Stomach smooth muscle (tissue), 2 donors: ENCODE measurements at regions not wholly inside any gene's neighbourhood (a gene's known extent, or its start where the extent isn't known, plus 50 kb on each side); places are given as distances from the start of the nearest gene placed in this dataset.

Source experiments
- H3K27ac ChIP-seq: one replicate; pipeline ENCODE4 v1.7.0; 2013; ENCODE audit warnings: mild to moderate bottlenecking, low read length, inconsistent platforms
- H3K27me3 ChIP-seq, 2 donors: one replicate each; pipeline ENCODE4 v1.7.0; 2013; ENCODE audit warnings: low read length in 2 of 2; ENCODE audit not compliant: insufficient read depth in 2 of 2, control insufficient read depth in 1 of 2
- H3K36me3 ChIP-seq, 2 donors: one replicate each; pipeline ENCODE4 v1.7.0; 2013; ENCODE audit warnings: low read length in 2 of 2; ENCODE audit not compliant: control insufficient read depth in 2 of 2, insufficient read depth in 2 of 2
- H3K4me1 ChIP-seq: one replicate; pipeline ENCODE4 v1.7.0; 2013; ENCODE audit warnings: low read length; ENCODE audit not compliant: control insufficient read depth, insufficient read depth
- H3K4me3 ChIP-seq, 2 donors: one replicate each; pipeline ENCODE4 v1.7.0; 2013; ENCODE audit warnings: low read length in 2 of 2
- H3K9ac ChIP-seq, 2 donors: one replicate each; pipeline ENCODE4 v1.7.0; 2013; ENCODE audit warnings: low read length in 2 of 2, mild to moderate bottlenecking in 1 of 2
- H3K9me3 ChIP-seq, 2 donors: one replicate each; pipeline ENCODE4 v1.7.0; 2013; ENCODE audit warnings: low read length in 2 of 2; ENCODE audit not compliant: control insufficient read depth in 2 of 2
- donor health status: healthy.
- donor health status: Pancreatic carcinoma.

DNA sequence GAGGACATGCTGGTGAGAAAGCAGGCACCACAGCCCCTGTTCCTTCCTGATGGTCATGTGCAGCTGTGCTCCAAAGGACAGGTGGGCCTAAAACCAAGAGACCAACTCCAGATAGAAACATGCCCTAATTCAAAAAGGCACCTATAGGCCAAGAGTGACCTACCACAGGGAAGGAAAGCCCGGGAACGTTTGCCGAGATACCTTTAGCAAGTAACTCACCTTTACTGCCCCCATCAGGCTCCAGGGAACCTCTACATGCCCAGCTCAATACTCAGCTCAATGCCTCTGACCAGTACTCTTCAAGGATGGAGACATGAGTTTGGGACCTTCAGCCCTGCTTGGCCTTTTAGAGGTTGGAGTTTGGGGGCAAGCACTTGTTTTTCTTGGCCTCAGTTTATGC is 172.8 kb upstream of the FSTL4 start:
- H3K36me3 ChIP-seq = no peaks in the 10 kb centered on the region
- H3K9me3 ChIP-seq = no peaks in the 10 kb centered on the region
- H3K4me3 ChIP-seq = no peak overlapping the region

DNA sequence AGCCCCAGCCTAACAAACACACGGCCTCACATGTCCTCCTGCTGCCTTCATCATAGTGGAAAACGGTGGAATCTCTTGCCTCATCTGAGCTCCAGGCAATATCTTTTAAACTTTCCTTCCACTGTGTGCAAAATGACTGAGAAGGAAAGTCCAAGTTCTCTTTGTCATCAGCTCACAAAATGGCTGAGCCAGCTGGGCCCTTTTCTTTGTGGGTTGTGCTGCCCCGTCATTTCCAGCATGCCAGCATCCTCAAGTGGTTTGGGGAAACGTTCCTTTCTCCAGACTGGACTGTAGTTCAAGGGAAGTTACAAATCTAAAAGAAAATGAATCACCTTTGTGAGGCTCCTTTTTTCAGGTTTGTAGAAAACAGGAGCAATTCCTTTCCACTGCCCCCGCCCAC is 171.1 kb upstream of the FSTL4 start:
- Histone ChIP-seq H3K9ac (no peak overlapping the region), H3K27me3 (no peaks in the 10 kb centered on the region), H3K27ac (no peak overlapping the region), H3K36me3 (no peaks in the 10 kb centered on the region), H3K9me3 (no peaks in the 10 kb centered on the region), H3K4me1 (no peaks in the 10 kb centered on the region), H3K4me3 (no peak overlapping the region)

More for the DNA sequence above, 172.8 kb upstream of the FSTL4 start:
- H3K27ac ChIP-seq = no peak overlapping the region
- no peaks in the 10 kb centered on the region for H3K4me1 ChIP-seq
- no peaks in the 10 kb centered on the region for H3K27me3 ChIP-seq
- H3K9ac ChIP-seq = no peak overlapping the region

DNA sequence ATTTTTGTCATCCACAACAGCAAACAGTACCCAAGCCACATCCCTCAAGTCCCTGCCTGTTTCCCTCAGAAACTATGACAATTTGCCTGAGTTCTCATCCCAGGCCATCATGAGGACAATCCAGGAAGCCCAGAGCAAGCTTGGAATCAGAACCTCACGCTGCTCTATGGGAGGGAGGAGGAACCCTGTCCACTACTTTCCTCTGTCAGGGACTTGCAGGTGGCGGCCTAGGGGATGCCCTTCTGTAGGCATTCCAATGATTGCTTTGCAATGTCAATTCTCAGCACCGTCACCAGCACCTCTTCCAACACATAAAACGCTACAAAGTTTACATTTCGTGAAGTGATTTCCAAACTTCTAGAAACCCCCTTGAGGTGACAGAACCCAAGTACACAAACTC is 170.4 kb upstream of the FSTL4 start:
- H3K27ac ChIP-seq = no peak overlapping the region
- H3K4me1 ChIP-seq = no peaks in the 10 kb centered on the region
- no peaks in the 10 kb centered on the region for H3K27me3 ChIP-seq
- H3K4me3 ChIP-seq = no peak overlapping the region
- H3K9me3 ChIP-seq = no peaks in the 10 kb centered on the region
- no peak overlapping the region for H3K9ac ChIP-seq
- H3K36me3 ChIP-seq = no peaks in the 10 kb centered on the region

DNA sequence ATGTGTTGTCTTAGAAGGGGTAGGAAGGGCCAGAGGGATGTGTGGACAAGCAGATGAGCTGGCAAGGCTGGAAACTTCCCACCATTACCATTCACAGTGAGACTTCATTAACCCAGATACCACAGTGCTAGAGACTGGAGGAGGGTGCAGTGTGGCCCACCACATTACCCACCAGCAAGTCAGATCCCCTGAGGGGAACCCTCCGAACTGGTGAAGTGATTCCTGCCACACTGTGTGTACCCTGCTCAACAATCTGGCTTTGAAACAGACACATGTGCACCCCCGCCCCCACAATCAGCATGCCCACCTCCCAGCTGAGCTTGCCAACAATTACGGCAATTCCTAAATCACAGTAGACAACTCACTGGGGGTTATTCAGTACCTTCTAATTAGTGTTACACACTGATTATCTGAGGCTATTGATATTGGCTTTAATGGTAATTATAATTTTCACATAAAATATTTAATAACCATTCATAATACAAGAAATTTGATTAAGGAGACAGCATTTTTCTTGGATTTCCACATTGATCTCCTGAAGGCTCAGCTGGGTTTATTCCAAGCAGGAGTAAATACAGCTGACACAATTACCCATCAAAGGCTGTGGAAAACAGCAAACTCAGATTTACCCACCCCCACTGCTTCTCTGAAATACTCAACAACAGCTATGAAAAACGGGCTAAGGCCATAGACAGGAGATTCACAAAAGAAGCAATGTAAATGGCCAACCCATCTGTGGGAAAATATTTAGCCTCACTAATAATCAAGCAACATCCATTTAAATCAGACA is 169.3 kb upstream of the FSTL4 start:
- no peaks in the 10 kb centered on the region for H3K9me3 ChIP-seq
- H3K36me3 ChIP-seq = no peaks in the 10 kb centered on the region
- no peak overlapping the region for H3K4me3 ChIP-seq
- no peak overlapping the region for H3K27ac ChIP-seq
- no peak overlapping the region for H3K9ac ChIP-seq
- H3K27me3 ChIP-seq = no peaks in the 10 kb centered on the region
- H3K4me1 ChIP-seq = no peaks in the 10 kb centered on the region

DNA sequence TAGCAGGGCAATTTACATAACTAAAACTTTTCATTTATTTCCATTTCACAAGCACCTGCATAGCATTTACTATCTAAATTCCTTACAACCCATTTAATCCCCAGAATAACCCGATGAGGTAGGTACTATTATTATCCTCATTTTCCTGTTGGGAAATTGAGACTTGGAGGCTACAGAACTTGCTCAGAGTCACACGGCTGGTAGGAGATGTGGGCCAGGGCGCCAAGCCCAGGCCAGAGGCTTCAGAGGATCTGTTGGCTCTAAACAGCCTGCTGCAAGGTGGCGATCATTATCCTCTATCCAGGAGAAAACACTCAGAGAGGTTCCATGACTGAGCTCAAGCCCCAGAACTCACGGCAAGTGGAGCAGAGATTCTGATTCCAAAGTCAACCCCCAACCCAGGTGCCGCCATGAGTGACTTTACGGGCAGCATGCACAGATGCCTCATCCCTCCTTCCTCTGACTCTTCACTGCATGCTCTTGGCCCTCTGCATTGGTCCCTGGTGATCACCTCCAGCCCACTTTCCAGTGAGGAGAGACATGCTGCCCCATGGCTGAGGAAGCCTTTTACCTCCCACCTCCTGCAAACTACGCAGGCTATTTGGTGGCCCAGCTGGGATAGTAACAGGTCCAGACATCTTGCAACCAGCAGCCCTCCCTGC is 168.4 kb upstream of the FSTL4 start:
- Histone ChIP-seq H3K36me3 (no peaks in the 10 kb centered on the region), H3K9ac (no peak overlapping the region), H3K27me3 (no peaks in the 10 kb centered on the region), H3K27ac (no peak overlapping the region), H3K4me1 (no peaks in the 10 kb centered on the region), H3K9me3 (no peaks in the 10 kb centered on the region), H3K4me3 (no peak overlapping the region)

DNA sequence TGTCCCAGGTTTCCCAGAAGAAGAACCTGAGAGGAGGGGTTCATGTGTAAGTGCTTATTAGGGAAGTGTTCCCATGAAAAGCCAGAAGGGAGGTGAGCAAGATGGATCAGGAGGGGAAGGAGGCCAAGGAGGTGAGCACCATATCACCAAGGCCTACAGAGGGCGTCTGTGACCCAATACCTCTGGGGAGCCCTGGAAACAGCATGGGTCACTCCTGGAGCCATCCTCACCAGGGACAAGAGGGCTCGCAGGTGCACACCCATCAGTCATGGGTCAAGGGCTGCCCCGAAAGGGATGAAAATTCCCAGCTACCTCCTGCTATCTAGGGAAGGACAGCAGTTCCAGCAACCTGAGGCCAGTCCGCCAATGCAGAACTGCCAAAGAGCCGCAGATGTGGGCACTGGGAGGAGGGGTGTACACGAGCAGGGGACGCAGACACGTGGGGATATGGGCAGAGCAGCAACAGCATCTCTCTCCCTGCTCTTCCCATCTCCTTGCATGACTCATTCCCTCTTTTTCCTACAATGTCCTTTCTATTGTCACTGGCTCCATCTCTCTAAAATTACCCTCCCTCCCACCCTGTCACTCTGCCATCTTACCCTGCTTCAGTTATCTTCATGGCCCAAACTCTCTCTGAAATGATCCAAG is 167.6 kb upstream of the FSTL4 start:
- H3K27me3 ChIP-seq = no peaks in the 10 kb centered on the region
- H3K4me3 ChIP-seq = no peak overlapping the region
- H3K9ac ChIP-seq = no peak overlapping the region
- H3K4me1 ChIP-seq = no peaks in the 10 kb centered on the region
- H3K9me3 ChIP-seq = no peaks in the 10 kb centered on the region
- no peak overlapping the region for H3K27ac ChIP-seq
- H3K36me3 ChIP-seq = no peaks in the 10 kb centered on the region

DNA sequence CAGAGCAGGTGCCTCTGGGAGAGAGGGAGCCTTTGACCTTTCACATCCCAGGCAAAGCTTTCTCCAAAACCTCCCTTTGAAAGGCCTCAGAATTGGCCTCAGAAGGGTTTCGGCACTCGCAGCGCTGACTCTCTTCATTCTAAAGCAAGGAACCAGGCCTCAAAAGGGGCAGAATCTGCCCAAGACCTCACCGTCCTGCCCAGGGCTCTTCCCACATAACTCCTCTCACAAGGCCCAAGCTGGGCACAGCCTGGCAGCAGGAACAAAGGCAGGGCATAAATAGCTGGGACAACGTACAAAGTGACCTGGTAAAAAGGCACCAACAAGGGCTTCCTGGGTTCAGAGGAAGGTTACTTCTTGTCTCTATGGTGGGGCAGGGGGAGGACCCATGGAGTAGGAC is 166.3 kb upstream of the FSTL4 start:
- Histone ChIP-seq H3K9ac (no peak overlapping the region), H3K4me3 (no peak overlapping the region), H3K27ac (no peak overlapping the region), H3K27me3 (no peaks in the 10 kb centered on the region), H3K36me3 (no peaks in the 10 kb centered on the region), H3K9me3 (no peaks in the 10 kb centered on the region), H3K4me1 (no peaks in the 10 kb centered on the region)

DNA sequence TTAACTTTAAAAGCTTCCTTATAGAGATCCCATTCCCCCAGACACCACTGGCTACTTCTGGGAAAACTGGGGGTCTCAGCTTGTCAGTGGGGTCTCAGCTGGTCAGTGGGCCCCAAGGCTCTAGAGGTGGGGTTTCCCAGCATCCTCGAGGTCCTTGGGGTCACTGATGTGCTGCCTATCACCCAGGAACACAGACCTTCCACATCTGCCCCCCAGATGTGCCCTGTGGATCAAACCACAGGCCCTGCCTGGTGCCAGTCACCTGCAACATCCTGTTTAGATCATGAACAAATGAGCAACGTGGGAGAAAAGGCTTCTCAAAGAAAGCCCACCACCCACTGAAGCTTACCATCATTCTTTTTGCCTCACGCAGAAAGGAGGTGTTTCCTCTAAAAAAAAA is 165.6 kb upstream of the FSTL4 start:
- Histone ChIP-seq H3K27me3 (no peaks in the 10 kb centered on the region), H3K36me3 (no peaks in the 10 kb centered on the region), H3K9me3 (no peaks in the 10 kb centered on the region), H3K4me1 (no peaks in the 10 kb centered on the region), H3K27ac (no peak overlapping the region), H3K4me3 (no peak overlapping the region), H3K9ac (no peak overlapping the region)

DNA sequence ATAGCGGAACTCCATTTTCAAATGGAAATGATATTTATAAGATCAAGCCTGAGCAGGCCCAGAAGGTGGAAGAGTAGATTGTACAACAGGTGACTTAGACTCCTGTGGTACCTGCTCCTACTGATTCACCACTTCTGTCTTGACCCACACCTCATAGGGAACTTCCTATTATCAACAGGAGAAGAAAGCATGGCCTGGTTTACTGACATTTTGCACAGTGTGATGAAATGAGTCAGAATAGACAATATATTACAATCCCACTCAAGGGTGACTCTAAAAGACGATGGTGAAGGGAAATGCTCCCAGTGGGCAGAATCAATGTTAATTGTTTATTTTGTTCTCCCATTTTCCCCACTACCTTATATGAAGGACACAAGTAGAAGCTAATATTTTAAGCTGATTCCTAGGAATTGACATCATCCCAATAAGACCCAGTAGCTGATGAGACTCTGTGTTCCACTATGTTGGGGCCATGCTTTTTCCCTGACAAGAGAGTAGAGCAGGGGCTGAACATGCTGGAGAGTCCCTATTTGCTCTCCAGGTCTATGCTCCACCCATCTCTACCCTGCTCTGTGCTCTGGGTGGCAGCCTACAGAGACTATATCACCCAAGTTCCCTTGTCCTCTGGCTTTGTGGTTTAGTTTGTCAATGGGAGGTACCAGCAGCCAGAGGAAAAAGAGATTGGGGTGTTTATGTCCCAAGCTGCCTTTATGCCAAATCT is 163.4 kb upstream of the FSTL4 start:
- Histone ChIP-seq H3K4me1 (no peaks in the 10 kb centered on the region), H3K27ac (no peak overlapping the region), H3K4me3 (no peak overlapping the region), H3K36me3 (no peaks in the 10 kb centered on the region), H3K27me3 (no peaks in the 10 kb centered on the region), H3K9me3 (peaks cover 0 to 2% of the 10 kb centered on the region in 2 donors), H3K9ac (no peak overlapping the region)

DNA sequence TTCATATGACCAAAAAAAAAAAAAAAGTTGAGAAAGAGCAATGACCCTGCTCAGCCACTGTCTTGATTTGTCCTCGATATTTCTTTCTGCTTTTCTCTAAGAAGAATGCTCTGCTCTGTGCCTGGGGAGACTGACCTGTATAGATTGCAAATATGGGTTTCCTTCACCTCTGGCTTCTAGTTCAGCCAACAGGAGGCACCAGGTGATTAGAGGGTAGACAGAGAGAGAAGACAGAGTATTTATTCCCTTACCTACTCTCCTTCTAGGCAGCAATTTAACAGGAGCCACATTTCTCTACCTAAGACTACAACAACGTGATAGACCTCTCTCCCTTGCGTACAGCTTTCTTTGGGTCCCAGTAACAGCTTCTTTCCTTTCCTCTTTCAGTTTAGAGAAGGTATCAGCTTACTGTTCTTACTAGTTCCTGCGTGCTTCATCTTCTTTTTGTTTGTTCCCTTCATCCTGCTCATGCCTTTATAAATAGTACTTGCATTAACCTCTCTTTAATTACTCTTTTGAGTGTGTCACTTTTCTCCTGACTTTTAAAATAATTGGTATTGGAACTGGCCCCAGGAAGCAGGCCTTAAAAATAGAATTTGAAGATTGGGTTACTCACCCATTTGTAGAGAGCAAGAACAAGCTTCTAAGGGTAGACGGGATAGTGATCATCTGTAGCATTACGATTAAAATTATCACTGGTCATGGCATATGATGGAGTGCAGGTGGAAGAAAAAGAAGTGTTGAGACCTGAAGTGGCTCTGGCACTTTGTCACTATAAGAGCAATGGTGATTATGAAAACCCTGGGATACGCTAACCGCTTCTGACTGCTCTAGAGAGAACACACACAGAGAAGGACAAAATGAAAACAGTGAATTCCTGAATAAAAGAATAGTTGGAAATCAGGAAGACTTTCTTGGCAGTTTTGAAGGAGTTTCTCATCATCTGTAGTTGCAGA is 161.2 kb upstream of the FSTL4 start:
- H3K9ac ChIP-seq = no peak overlapping the region
- H3K27ac ChIP-seq = no peak overlapping the region
- H3K9me3 ChIP-seq = peaks cover 3 to 4% of the 10 kb centered on the region in 2 donors
- no peaks in the 10 kb centered on the region for H3K36me3 ChIP-seq
- H3K4me3 ChIP-seq = no peak overlapping the region
- H3K27me3 ChIP-seq = no peaks in the 10 kb centered on the region
- no peaks in the 10 kb centered on the region for H3K4me1 ChIP-seq
